ENCODE measurements at regions not wholly inside any gene's neighbourhood (a gene's known extent, or its start where the extent isn't known, plus 50 kb on each side); places are given as distances from the start of the nearest gene placed in this dataset.

DNA sequence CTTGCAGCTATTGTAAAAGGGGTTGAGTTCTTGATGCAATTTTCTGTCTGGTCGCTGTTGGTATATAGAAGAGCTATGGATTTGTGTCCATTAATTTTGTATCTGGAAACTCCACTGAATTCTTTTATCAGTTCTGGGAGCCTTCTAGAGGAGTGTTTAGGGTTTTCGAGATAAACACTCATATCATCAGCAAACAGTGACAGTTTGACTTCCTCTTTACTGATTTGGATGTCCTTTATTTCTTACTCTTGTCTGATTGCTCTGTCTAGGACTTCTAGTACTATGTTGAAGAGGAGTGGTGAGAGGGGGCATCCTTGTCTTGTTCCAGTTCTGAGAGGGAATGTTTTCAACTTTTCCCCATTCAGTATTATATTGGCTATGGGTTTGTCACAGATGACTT, 120.8 kb upstream of the SSTR4 start:
- no peak for DNase-seq (ENCODE audit: low read depth)

GRCh38 chr20:22915512-22915911, 119.6 kb upstream of the SSTR4 start:
- no peak for DNase-seq (ENCODE audit: low read depth)

DNA sequence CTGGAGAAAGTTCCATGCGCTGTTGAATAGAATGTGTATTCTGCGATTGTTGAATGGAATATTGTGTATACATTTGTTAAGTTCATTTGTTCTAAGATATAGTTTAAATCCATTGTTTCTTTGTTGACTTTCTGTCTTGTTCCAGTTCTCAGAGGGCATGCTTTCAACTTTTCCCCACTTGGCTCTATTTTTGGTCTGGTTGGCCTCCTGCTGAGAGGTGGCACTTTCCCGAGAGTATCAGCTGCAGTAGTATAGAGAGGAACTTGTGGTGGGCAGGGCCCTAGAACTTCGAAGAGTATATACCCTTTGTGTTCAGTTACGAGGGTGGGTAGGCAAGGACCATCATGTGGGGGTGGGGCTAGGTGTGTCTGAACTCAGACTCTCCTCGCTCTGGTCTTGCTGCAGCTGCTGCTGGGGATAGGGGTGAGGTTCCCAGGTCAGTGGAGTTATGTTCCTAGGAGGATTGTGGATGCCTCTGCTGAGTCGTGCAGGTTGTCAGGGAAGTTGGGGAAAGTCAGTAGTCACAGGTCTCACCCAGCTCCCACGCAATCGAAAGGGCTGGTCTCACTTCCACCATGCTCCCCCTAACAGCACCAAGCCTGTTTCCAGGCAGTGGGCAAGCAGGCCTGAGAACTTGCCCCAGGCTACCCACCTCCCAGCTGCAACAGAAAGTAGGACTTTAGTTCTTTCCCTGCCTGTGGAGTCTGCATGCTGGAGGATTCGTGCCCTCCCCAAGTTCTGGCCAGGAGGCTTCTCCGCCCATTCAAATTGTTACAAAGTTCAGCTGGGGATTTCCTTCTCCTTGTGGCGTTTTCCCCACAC, 118.9 kb upstream of the SSTR4 start:
- DNase-seq (ENCODE audit: low read depth): no peak

GRCh38 chr20:22918286-22918983, 116.7 kb upstream of the SSTR4 start:
- no peak for DNase-seq (ENCODE audit: low read depth)

GRCh38 chr20:22920898-22921297, 114.2 kb upstream of the SSTR4 start:
- DNase-seq (ENCODE audit: low read depth): no peak

GRCh38 chr20:22921595-22922421, 113.3 kb upstream of the SSTR4 start:
- peak; percentile 77 for DNase-seq (ENCODE audit: low read depth)

DNA sequence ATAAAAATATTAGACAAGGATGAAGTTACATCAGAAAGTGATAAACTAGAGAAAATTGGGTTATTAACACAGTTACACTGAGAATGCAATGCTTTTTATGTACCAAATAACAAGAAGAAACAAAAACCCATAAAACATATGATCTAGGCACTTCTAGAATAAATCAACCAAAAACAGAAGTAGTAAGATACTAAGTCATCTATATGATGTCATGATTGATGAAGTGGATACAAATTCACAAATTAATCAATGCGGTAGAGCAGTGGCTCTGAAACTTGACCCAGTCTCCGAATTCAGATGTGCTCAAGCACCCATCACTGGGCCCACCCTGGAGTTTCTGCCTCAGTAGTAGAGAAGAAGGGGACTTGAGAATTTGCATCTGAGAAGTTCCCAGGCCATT, 112.1 kb upstream of the SSTR4 start:
- no peak for DNase-seq (ENCODE audit: low read depth)

GRCh38 chr20:22924046-22924737, 110.9 kb upstream of the SSTR4 start:
- peak; percentile 11 for DNase-seq (ENCODE audit: low read depth)

DNA sequence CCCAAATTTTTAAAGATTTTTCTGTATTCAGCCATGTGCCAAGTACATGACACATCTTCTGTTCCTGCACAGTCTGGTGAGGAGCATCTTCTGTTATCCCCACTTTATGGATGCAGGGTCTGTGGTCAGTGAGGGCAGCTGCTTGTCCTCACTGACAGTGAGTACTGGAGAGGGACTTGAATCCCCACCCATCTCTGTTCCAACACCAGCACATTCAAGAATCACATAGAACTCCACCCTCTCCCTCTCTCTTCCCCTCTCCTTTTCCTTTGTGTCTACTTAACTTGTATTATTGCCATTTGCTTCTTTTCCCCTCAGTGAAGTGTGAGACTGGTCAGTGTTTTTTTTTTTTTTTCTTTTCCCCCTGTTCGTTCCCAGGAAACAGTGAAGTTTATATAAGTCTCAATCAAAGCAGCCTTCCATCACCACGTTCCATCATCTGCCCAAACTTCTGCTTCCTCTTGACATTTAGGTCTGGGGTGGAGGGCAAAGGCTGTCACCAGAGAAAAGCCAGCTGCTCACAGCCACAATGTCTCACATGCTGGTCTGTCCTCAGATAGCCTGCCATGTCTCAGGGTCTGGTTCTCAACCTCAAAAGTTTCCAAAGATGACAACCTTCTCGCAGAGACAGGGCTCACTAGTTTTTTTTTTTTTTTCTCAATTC, 110.0 kb upstream of the SSTR4 start:
- DNase-seq (ENCODE audit: low read depth): no peak

GRCh38 chr20:22925613-22925983, 109.5 kb upstream of the SSTR4 start:
- peak; percentile 29 for DNase-seq (ENCODE audit: low read depth)

GRCh38 chr20:22927537-22927936, 107.6 kb upstream of the SSTR4 start:
- DNase-seq (ENCODE audit: low read depth): no peak

DNA sequence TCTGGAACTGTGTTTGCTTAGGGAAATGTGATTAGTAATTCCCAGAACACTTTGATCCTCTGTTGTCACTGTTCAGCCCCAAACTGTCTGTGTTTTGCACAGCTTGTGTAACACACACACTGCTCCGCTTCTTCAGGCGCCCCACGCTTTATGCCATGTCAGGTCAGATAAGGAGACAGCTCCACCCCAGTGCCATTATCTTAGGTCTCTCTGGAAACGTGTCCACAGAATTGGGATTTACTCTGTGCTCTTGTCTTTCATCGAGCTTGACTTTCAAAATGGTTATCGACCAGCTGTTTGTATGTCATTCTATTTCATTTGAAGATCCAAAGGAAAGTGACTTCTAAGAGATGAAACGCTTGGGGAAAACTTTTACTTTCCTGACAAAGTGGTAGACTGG, 106.4 kb upstream of the SSTR4 start:
- no peak for DNase-seq (ENCODE audit: low read depth)

- DNase-seq (ENCODE audit: low read depth): no peak
Measured at GRCh38 chr20:22929661-22930060, 105.5 kb upstream of the SSTR4 start.

DNA sequence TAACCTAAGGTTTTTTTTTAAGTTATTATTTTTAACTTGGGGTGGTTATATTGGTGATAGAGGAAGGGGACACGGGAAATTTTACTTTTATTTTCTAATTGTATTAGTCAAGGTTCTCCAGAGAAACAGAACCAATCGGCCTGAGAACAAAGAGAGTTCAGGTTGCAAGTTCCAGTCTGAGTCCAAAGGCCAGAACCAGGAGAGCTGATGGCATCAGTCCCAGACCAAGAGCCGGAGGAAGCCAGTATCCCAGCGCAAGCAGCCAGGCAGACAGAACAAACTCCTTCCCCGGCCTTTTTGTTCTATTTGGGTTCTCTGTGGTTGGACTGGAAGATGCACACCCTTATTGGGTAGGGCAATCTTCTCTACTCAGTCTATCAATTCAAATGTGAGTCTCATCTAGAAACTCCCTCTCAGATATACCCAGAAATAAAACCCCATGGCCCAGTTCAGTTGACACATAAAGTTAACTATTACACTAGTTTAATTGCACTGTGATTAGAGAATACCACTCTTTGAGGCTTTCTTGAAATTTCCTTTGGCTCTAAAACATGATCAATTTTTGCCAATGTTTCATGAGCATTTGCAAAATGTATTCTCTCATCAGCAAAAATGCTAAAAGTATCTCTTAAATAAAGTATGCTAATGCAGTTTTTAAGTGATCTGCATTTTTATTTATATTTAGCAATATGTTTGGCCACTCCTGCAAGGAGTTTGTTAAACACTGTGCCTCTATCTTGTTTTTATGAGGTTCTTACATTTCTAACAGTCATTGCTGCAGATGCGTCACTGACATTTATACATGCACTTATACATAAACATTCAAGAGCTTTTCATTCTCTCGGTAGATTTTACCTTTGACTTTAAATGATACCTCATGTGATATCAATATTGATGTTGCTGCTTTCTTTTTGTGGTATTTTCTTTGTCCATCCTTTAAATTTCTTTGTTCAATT, 103.2 kb upstream of the SSTR4 start:
- DNase-seq (ENCODE audit: low read depth): no peak

DNA sequence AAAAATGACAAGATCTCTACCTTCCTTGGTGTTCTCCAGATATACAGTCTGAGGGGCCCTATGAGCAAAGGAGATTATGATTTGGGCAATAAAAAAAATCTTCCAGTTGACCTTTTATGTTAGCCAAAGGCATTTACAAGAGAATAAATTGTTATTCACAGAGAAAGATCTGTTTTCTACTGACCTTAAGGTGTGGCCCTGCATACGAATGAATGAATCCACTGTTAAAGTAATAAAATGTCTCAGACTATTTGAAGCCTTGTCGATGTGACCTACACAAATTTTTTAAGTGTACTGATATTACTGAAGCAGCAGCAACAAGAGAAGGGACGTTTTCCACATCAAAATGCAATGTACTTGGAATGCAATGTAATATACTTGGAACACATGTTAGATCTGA, 95.9 kb upstream of the SSTR4 start:
- DNase-seq (ENCODE audit: low read depth): no peak

- no peak for DNase-seq (ENCODE audit: low read depth)
Measured at GRCh38 chr20:22940350-22940749, 94.8 kb upstream of the SSTR4 start.

GRCh38 chr20:22941550-22941949, 93.6 kb upstream of the SSTR4 start:
- no peak for DNase-seq (ENCODE audit: low read depth)

DNA sequence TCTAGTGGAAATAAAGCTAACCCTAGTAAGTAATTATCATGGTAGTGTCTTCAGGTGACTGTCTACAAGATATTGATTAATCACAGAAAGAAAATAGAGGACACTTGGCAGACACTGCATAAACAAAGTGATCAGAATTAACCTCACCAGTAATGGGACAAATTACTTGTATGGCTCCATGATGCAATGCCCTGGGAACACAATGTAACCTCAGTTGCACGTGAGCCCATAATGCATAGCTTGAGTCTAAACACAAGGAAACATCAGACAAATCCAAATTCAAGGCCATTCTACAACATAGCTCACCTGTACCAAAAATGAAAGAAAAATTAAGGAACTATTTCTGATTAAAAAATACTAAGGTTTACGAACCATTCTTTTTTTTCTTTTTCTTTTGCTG, 92.4 kb upstream of the SSTR4 start:
- DNase-seq (ENCODE audit: low read depth): no peak

DNA sequence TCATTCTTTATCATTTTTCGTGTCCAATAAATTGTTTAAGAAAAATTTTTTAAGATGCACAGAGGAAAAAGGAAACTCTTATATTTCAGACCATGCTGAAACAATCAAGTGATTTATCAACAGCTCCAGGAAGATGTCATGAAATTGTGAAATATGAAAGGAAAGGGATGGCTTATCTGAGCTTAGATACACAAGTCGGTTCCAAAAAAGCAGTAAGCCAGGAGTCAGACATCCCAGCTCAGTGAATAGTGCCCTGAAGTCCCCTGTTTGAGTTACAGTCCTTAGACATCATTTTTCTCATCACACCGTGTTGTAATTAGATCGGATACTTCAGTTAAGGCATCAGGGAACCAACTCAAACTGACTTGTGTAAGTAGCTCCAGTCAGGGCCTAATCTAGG, 91.0 kb upstream of the SSTR4 start:
- no peak for DNase-seq (ENCODE audit: low read depth)

DNA sequence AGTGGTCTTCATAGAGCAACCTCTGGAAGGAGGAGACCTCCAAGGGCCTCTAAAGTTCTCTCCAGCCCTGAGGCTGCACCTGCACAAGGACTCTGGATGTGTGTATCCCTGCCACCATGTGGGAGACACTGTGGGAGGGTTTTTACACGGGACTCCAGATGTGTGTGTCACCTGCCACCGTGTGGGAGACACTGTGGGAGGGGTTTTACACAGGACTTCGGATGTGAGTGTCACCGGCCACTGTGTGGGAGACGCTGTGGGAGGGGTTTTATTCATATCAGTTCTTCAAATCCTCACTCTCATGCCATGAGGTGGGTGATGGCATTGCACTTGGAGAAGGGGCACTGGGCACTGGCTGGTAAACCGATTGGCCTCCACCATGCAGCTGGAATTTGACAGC, 90.2 kb upstream of the SSTR4 start:
- no peak for DNase-seq (ENCODE audit: low read depth)
